ENCODE measurements at regions not wholly inside any gene's neighbourhood (a gene's known extent, or its start where the extent isn't known, plus 50 kb on each side); places are given as distances from the start of the nearest gene placed in this dataset.

GRCh38 chr6:139754898-139755775 is 380.7 kb upstream of the CITED2 start:
- TF ChIP-seq CTCF (IDR thresholded peaks at IDR 0.05) (no peak), EZH2phosphoT487 (IDR thresholded peaks at IDR 0.05) (no peak)
